GM12872 (cell line): ENCODE measurements at regions not wholly inside any gene's neighbourhood (a gene's known extent, or its start where the extent isn't known, plus 50 kb on each side); places are given as distances from the start of the nearest gene placed in this dataset.

Experiments used
- CTCF ChIP-seq: IDR thresholded peaks from 3 replicates; pipeline ENCODE4 v1.5.1; 2011; ENCODE audit warnings: low read depth, mild to moderate bottlenecking, low read length, moderate library complexity; ENCODE audit not compliant: insufficient read depth

- no peak for TF ChIP-seq CTCF
Observed at GRCh38 chr5:171592736-171593135, 173.3 kb downstream of the FGF18 start.

GRCh38 chr5:171593401-171593800 lies 174.0 kb downstream of the FGF18 start:
- no peak for TF ChIP-seq CTCF

- TF ChIP-seq CTCF, result no peak
Observed at GRCh38 chr5:171593976-171594375, 174.5 kb downstream of the FGF18 start.

GRCh38 chr5:171595401-171595800 lies 176.0 kb downstream of the FGF18 start:
- TF ChIP-seq CTCF, result no peak

GRCh38 chr5:171595801-171596231 lies 176.4 kb downstream of the FGF18 start:
- TF ChIP-seq CTCF, result no peak

- no peak for TF ChIP-seq CTCF
Observed at GRCh38 chr5:171596391-171596878, 177.0 kb downstream of the FGF18 start.

- TF ChIP-seq CTCF, result no peak; the same call in 2 of the 3 replicates
Observed at GRCh38 chr5:171597946-171598640, 178.6 kb downstream of the FGF18 start.
